ENCODE measurements at regions not wholly inside any gene's neighbourhood (a gene's known extent, or its start where the extent isn't known, plus 50 kb on each side); places are given as distances from the start of the nearest gene placed in this dataset.

DNA sequence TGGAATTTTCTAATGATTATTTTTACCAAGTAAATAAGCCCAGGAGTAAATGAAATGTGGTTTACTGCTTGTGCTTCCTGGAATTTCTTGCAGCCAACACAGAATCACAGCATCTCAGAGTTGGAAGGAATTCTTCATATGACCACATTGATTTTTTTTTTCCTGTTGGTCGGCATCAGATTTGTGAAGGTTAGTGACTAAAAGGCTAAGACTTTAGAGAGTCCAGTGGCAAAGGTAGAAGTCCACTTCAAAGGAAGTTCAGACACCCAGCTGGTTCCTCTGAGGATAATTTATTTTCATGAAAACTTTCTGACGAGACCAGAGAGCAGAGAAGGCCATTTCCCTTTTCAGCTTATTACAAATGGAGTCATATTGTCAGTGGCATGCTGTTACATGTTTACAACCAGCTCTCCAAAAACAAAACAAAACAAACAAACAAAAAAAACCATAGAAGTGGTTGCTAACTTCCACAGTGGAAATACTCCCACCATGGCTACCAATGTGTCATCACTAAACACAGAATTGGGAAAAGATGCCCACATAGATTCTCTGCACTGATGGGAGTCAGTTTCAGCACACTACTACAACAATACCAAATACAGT lies 77.2 kb upstream of the CDC42BPA start:
- no peak for DNase-seq (ENCODE audit: extremely low spot score, unreplicated experiment)
- Mint-ChIP-seq H3K9me3 (ENCODE audit: unreplicated experiment) (no peaks in the 10 kb centered on the region), H3K27ac (ENCODE audit: unreplicated experiment) (no peak overlapping the region)

DNA sequence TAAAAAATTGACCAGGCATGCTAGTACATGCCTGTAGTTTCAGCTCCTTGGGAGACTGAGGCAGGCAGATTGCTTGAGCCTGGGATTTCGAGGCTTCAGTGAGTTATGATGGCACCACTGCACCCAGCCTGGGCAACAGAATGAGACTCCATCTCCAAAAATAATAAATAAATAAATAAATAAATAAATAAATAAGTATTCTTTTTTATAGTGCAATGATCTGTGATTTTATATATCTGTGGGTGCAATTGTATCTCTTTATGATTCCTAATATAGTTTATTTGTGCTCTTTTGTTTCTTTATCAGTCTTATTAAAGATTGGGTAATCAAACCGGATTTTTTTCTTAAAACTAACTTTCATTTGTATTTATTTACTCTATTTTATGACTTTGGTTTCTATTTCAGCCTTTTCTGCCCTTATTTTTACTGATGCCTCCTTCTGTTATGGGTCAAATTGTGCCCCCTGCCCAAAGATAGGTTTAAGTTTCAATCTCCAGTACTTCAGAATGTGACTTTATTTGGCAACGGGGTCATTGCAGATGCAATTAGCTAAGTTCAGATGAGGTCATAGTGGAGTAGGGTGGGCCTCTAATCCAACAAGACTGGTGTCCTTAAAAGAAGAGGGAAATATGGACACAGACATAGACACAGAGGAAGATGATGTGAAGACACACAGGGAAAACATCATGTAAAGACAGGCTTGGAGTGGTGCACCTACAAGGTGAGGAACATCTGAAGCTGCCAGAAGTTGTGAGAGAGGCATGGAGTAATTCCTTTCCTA lies 74.9 kb upstream of the CDC42BPA start:
- H3K9me3 Mint-ChIP-seq (ENCODE audit: unreplicated experiment), result no peaks in the 10 kb centered on the region
- H3K36me3 Mint-ChIP-seq (ENCODE audit: unreplicated experiment), result no peaks in the 10 kb centered on the region
- TF ChIP-seq, protein P1, sequence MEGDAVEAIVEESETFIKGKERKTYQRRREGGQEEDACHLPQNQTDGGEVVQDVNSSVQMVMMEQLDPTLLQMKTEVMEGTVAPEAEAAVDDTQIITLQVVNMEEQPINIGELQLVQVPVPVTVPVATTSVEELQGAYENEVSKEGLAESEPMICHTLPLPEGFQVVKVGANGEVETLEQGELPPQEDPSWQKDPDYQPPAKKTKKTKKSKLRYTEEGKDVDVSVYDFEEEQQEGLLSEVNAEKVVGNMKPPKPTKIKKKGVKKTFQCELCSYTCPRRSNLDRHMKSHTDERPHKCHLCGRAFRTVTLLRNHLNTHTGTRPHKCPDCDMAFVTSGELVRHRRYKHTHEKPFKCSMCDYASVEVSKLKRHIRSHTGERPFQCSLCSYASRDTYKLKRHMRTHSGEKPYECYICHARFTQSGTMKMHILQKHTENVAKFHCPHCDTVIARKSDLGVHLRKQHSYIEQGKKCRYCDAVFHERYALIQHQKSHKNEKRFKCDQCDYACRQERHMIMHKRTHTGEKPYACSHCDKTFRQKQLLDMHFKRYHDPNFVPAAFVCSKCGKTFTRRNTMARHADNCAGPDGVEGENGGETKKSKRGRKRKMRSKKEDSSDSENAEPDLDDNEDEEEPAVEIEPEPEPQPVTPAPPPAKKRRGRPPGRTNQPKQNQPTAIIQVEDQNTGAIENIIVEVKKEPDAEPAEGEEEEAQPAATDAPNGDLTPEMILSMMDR (IDR thresholded peaks at IDR 0.05), result no peak
- H3K4me3 Mint-ChIP-seq (ENCODE audit: unreplicated experiment), result no peak overlapping the region
- no peak for DNase-seq (ENCODE audit: extremely low spot score, unreplicated experiment)
- H3K27me3 Mint-ChIP-seq (ENCODE audit: unreplicated experiment), result no peaks in the 10 kb centered on the region
- no peak overlapping the region for H3K27ac Mint-ChIP-seq (ENCODE audit: unreplicated experiment)
- peaks cover 33% of the 10 kb centered on the region for H3K4me1 Mint-ChIP-seq (ENCODE audit: unreplicated experiment)

More for the DNA sequence above, 77.2 kb upstream of the CDC42BPA start:
- Mint-ChIP-seq H3K27me3 (ENCODE audit: unreplicated experiment) (no peaks in the 10 kb centered on the region), H3K4me3 (ENCODE audit: unreplicated experiment) (no peak overlapping the region), H3K4me1 (ENCODE audit: unreplicated experiment) (peaks cover 25% of the 10 kb centered on the region), H3K36me3 (ENCODE audit: unreplicated experiment) (no peaks in the 10 kb centered on the region)
- TF ChIP-seq, protein P1 (IDR thresholded peaks at IDR 0.05), result no peak

DNA sequence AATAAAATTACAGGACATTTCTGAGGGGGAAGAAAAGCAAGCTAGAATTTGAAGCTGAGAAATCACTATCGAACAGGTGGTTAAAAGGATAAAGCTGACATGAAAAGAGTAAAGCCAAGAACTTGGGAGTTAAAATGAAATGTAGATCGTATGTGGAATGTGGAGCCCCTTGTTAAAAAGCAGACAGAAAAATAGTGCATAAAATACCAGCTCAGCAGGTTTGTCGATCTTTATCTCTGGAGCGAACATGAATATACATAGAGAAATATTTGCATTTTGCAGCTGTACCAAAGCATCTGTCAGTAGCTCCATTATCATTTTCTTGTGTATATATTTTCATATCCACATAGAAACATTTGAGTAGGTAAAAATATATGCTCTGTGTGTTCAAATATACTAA lies 73.6 kb upstream of the CDC42BPA start:
- H3K36me3 Mint-ChIP-seq (ENCODE audit: unreplicated experiment), result no peaks in the 10 kb centered on the region
- TF ChIP-seq, protein P1 (IDR thresholded peaks at IDR 0.05), result no peak
- DNase-seq (ENCODE audit: extremely low spot score, unreplicated experiment), result no peak
- H3K27me3 Mint-ChIP-seq (ENCODE audit: unreplicated experiment), result no peaks in the 10 kb centered on the region
- no peak overlapping the region for H3K27ac Mint-ChIP-seq (ENCODE audit: unreplicated experiment)
- no peaks in the 10 kb centered on the region for H3K9me3 Mint-ChIP-seq (ENCODE audit: unreplicated experiment)
- H3K4me1 Mint-ChIP-seq (ENCODE audit: unreplicated experiment), result peaks cover 27% of the 10 kb centered on the region
- no peak overlapping the region for H3K4me3 Mint-ChIP-seq (ENCODE audit: unreplicated experiment)

DNA sequence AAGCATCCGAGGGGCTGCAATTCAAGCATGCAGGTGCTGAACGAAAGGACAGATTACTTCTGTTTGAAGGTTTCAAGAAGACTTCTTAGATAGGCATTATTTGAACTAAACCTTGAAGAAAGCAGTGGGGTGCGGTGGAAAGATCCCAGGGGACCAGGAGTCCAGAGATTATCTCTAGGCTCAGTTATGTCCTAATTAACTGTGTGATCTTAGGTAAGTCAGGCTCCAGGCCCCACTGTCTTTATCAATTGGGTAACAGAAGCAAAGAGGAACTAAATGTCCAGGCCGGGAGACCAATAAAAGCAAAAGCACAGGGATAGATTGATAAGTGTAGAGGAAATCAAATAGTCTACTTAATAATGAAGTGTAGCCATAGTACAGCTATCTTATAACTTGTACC lies 72.9 kb upstream of the CDC42BPA start:
- Mint-ChIP-seq H3K36me3 (ENCODE audit: unreplicated experiment) (no peaks in the 10 kb centered on the region), H3K4me3 (ENCODE audit: unreplicated experiment) (no peak overlapping the region), H3K9me3 (ENCODE audit: unreplicated experiment) (no peaks in the 10 kb centered on the region), H3K4me1 (ENCODE audit: unreplicated experiment) (peaks cover 27% of the 10 kb centered on the region), H3K27ac (ENCODE audit: unreplicated experiment) (no peak overlapping the region), H3K27me3 (ENCODE audit: unreplicated experiment) (no peaks in the 10 kb centered on the region)
- DNase-seq (ENCODE audit: extremely low spot score, unreplicated experiment), result no peak
- TF ChIP-seq, protein P1 (IDR thresholded peaks at IDR 0.05), result no peak

DNA sequence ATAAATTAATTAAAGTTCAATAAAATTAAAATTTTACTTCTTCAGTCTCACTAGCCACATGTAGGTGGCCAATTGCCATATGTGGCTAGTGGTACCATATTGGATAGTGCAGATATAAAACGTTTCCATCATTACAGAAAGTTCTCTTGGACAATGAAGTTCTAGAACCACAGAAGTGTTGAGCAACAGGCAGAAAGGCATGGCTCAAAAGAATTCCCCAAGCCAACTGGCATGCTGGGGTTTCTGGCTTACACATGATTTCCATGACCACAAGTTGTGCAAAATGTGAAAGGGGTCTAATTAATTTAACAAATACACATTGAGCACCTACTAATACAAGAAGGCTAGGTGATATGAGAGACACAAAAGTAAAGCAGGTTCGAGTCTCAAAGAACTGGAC lies 72.2 kb upstream of the CDC42BPA start:
- H3K27me3 Mint-ChIP-seq (ENCODE audit: unreplicated experiment), result no peaks in the 10 kb centered on the region

More for the DNA sequence above, 72.2 kb upstream of the CDC42BPA start:
- H3K4me1 Mint-ChIP-seq (ENCODE audit: unreplicated experiment), result peaks cover 27% of the 10 kb centered on the region
- no peak overlapping the region for H3K4me3 Mint-ChIP-seq (ENCODE audit: unreplicated experiment)
- TF ChIP-seq, protein P1 (IDR thresholded peaks at IDR 0.05), result no peak
- no peaks in the 10 kb centered on the region for H3K36me3 Mint-ChIP-seq (ENCODE audit: unreplicated experiment)
- no peak overlapping the region for H3K27ac Mint-ChIP-seq (ENCODE audit: unreplicated experiment)
- no peak for DNase-seq (ENCODE audit: extremely low spot score, unreplicated experiment)
- H3K9me3 Mint-ChIP-seq (ENCODE audit: unreplicated experiment), result no peaks in the 10 kb centered on the region

All from osteocyte (in vitro differentiated cells).